HepG2 (cell line): ENCODE measurements at regions not wholly inside any gene's neighbourhood (a gene's known extent, or its start where the extent isn't known, plus 50 kb on each side); places are given as distances from the start of the nearest gene placed in this dataset.

Source experiments
- ATAC-seq: fragments of 200-7000 bp; cut with Tn5 transposase; 3 replicates; pipeline ENCODE4 v1.9.1; 2020; ENCODE audit warnings: mild to moderate bottlenecking, moderate library complexity
- BruUV-seq: library from RNA; stranded (reverse); fragments of 400-500 nt; replicated peaks from 2 replicates; lab custom pipeline; 2021; lab: Mats Ljungman, UMichigan
- CTCF ChIA-PET: fragments of 300-600 bp; formaldehyde crosslinking; extraction: SDS; loops from one replicate; lab custom pipeline; 2021; ENCODE audit warnings: low total read pairs, inconsistent platforms, low intra/inter-chr PET ratio; lab: Yijun Ruan, JAX
- POLR2A ChIA-PET: fragments of 350-600 bp; sonication (Branson Sonifier 250); formaldehyde crosslinking; loops from one replicate; lab custom pipeline; 2020; ENCODE audit warnings: antibody characterized with exemption, inconsistent platforms; lab: Yijun Ruan, JAX
- DNase-seq: peaks from one replicate; pipeline ENCODE4 v3.0.0-alpha.2; 2015; ENCODE audit warnings: low spot score
- FAIRE-seq: peaks from 3 replicates; lab custom pipeline; 2011; peaks lifted over from hg19 to GRCh38; lab: Jason Lieb, UNC
- H2AFZ ChIP-seq: one replicate; pipeline ENCODE4 v1.6.1; 2011; ENCODE audit warnings: low read length, inconsistent platforms
- H3K27ac ChIP-seq: fragments of 300-600 bp; 3 replicates; pipeline ENCODE4 v1.8.0; 2011; ENCODE audit warnings: mixed run types, mild to moderate bottlenecking, mixed read lengths, low read length, inconsistent platforms; ENCODE audit not compliant: insufficient read depth; ENCODE audit errors: extremely low read length
- H3K27me3 ChIP-seq, 2 experiments: fragments of 200-600 bp in 1 of 2; 2 replicates in 1 of 2; 3 replicates in 1 of 2; pipeline versions ENCODE4 v1.6.0 to v1.8.0; 2011; ENCODE audit warnings: low read length in 2 of 2, mild to moderate bottlenecking in 2 of 2, moderate library complexity in 2 of 2, inconsistent platforms in 1 of 2; ENCODE audit not compliant: insufficient read depth in 2 of 2, control insufficient read depth in 1 of 2
- H3K36me3 ChIP-seq, 2 experiments: fragments of 200-600 bp in 1 of 2; replicated peaks in 1 of 2; 2 replicates in 1 of 2; 3 replicates in 1 of 2; pipeline versions ENCODE4 v1.5.1 to v1.8.0; 2011; ENCODE audit warnings: low read length in 2 of 2, inconsistent platforms in 1 of 2; ENCODE audit not compliant: insufficient read depth in 2 of 2, control insufficient read depth in 1 of 2
- H3K4me1 ChIP-seq: 2 replicates; pipeline ENCODE4 v1.5.1; 2012; ENCODE audit warnings: low read length, inconsistent platforms; ENCODE audit not compliant: insufficient read depth
- H3K4me2 ChIP-seq: 2 replicates; pipeline ENCODE4 v1.6.0; 2011; ENCODE audit warnings: low read depth, low read length, inconsistent platforms
- H3K4me3 ChIP-seq, 3 experiments: fragments of 200-600 bp in 1 of 3; sonication (generic), shearing (Covaris generic) in 1 of 3; replicated peaks in 1 of 3; 2 replicates each; pipeline ENCODE4 v1.5.1; 2011 to 2016; ENCODE audit warnings: low read length in 3 of 3, inconsistent platforms in 2 of 3, low read depth in 2 of 3, mild to moderate bottlenecking in 2 of 3, control low read depth in 1 of 3, mixed read lengths in 1 of 3; ENCODE audit not compliant: insufficient read depth in 1 of 3
- H3K79me2 ChIP-seq: one replicate; pipeline ENCODE4 v1.6.1; 2011; ENCODE audit warnings: low read length, inconsistent platforms; ENCODE audit not compliant: insufficient read depth
- H3K9ac ChIP-seq: 2 replicates; pipeline ENCODE4 v1.6.0; 2011; ENCODE audit warnings: mild to moderate bottlenecking, low read depth, low read length, inconsistent platforms; ENCODE audit not compliant: insufficient read depth
- H3K9me3 ChIP-seq: 2 replicates; pipeline ENCODE4 v1.5.1; 2012; ENCODE audit warnings: mild to moderate bottlenecking, low read length
- H4K20me1 ChIP-seq: 2 replicates; pipeline ENCODE4 v1.6.0; 2011; ENCODE audit warnings: inconsistent platforms, mild to moderate bottlenecking, low read length, moderate library complexity; ENCODE audit not compliant: insufficient read depth
- CCDC6 ChIP-seq: sonication (generic); formaldehyde crosslinking; IDR thresholded peaks from 2 replicates; pipeline ENCODE4 v1.8.1; 2022; ENCODE audit warnings: mild to moderate bottlenecking, missing genetic modification reagents, moderate library complexity
- GATAD2A ChIP-seq: IDR thresholded peaks from 2 replicates; pipeline ENCODE4 v1.6.1; 2016
- NFE2L2 ChIP-seq: fragments of 150-350 bp; IDR thresholded peaks from 2 replicates; pipeline ENCODE4 v1.6.1; 2014; ENCODE audit warnings: low read length
- ONECUT2 ChIP-seq: sonication (generic); formaldehyde crosslinking; IDR thresholded peaks from 2 replicates; pipeline ENCODE4 v1.4.0; 2020; ENCODE audit warnings: missing genetic modification reagents
- POGK ChIP-seq: sonication (generic); formaldehyde crosslinking; conservative IDR thresholded peaks from 2 replicates; pipeline ENCODE4 v1.8.0; 2022; ENCODE audit warnings: mild to moderate bottlenecking, moderate library complexity, missing genetic modification reagents
- RERE ChIP-seq: IDR thresholded peaks from 2 replicates; pipeline ENCODE4 v1.6.1; 2016; ENCODE audit warnings: low read depth, missing genetic modification reagents, missing compliant biosample characterization
- SP2 ChIP-seq: sonication (generic); formaldehyde crosslinking; IDR thresholded peaks from 2 replicates; pipeline ENCODE4 v1.5.1; 2020; ENCODE audit warnings: mild to moderate bottlenecking, missing genetic modification reagents
- SRY ChIP-seq: sonication (generic); formaldehyde crosslinking; IDR thresholded peaks from 2 replicates; pipeline ENCODE4 v1.8.0; 2022; ENCODE audit warnings: mild to moderate bottlenecking, missing genetic modification reagents
- SUZ12 ChIP-seq: fragments of 150-350 bp; IDR thresholded peaks from 2 replicates; pipeline ENCODE4 v1.6.1; 2014; ENCODE audit warnings: low read depth, low read length
- THYN1 ChIP-seq: sonication (generic); formaldehyde crosslinking; IDR thresholded peaks from 2 replicates; pipeline ENCODE4 v1.8.1; 2023; ENCODE audit warnings: low read depth, mild to moderate bottlenecking, moderate library complexity, missing genetic modification reagents, borderline replicate concordance
- ZBTB34 ChIP-seq: sonication (generic); formaldehyde crosslinking; IDR thresholded peaks from 2 replicates; pipeline ENCODE4 v1.8.0; 2022; ENCODE audit warnings: mild to moderate bottlenecking, missing genetic modification reagents
- ZFP36 ChIP-seq: fragments of 150-350 bp; IDR thresholded peaks from 2 replicates; pipeline ENCODE4 v1.6.1; 2018; ENCODE audit warnings: borderline replicate concordance, low read length, low read depth; ENCODE audit not compliant: partially characterized antibody
- ZFP36L2 ChIP-seq: sonication (generic); formaldehyde crosslinking; IDR thresholded peaks from 2 replicates; pipeline ENCODE4 v1.4.0; 2020; ENCODE audit warnings: missing genetic modification reagents
- ZMAT3 ChIP-seq: sonication (generic); formaldehyde crosslinking; conservative IDR thresholded peaks from 2 replicates; pipeline ENCODE4 v1.7.0; 2021; ENCODE audit warnings: missing genetic modification reagents
- ZNF281 ChIP-seq: sonication (generic); formaldehyde crosslinking; IDR thresholded peaks from 2 replicates; pipeline ENCODE4 v1.4.0; 2020; ENCODE audit warnings: missing genetic modification reagents, borderline replicate concordance
- WGBS: methylation state at CpG from one replicate; pipeline ENCODE4 v1.1.6; 2017; ENCODE audit warnings: low lambda C conversion rate; 5-methylcytosine and 5-hydroxymethylcytosine counted together
- in situ Hi-C: cut with HindIII; loops from 2 replicates; pipeline ENCODE4 v1.10.0; 2017; ENCODE audit warnings: low pct_unique_long_range_greater_than_20kb; ENCODE audit not compliant: extremely low pct_ligation_motif_present
- intact Hi-C: fragments of 100-400 bp; cut with micrococcal nuclease; formaldehyde crosslinking; loops from one replicate; pipeline ENCODE4 v1.10.0; 2022; ENCODE audit not compliant: unreplicated experiment

- ChIA-PET CTCF (no interaction called here), POLR2A (no interaction called here)
- no peak for ATAC-seq
- Histone ChIP-seq H3K27ac (no peak overlapping the region), H3K27me3 (no peaks in the 10 kb centered on the region), H3K36me3 (no peaks in the 10 kb centered on the region), H4K20me1 (no peaks in the 10 kb centered on the region), H3K79me2 (no peaks in the 10 kb centered on the region), H3K9me3 (no peaks in the 10 kb centered on the region), H3K4me2 (no peak overlapping the region), H3K4me1 (no peaks in the 10 kb centered on the region), H3K4me3 (no peak overlapping the region), H2AFZ (no peak overlapping the region), H3K9ac (no peak overlapping the region)
- in situ Hi-C loops, result no loop called here
- intact Hi-C loops, result no loop called here
- FAIRE-seq, result no peak
- WGBS, result 0% methylated on average over 2 of the region's 2 CpGs
- no TSS peak for BruUV-seq
- no peak for DNase-seq
- TF ChIP-seq NFE2L2 (no peak), SUZ12 (no peak), POGK (CRISPR knock-in tag) (no peak), ZFP36L2 (no peak), CCDC6 (CRISPR knock-in tag) (no peak), ZNF281 (CRISPR knock-in tag) (no peak), ZBTB34 (CRISPR knock-in tag) (no peak), THYN1 (CRISPR knock-in tag) (no peak), ZFP36 (no peak), RERE (CRISPR knock-in tag) (no peak), SP2 (CRISPR knock-in tag) (no peak), ONECUT2 (no peak), ZMAT3 (CRISPR knock-in tag) (no peak), SRY (no peak), GATAD2A (no peak)
These were observed 734.4 kb upstream of the ZEB2 start for GRCh38 chr2:145254291-145254690.
